Activated naive CD4-positive, alpha-beta T cell treated with anti-CD3 and anti-CD28 coated beads for 36 hours (primary cell): ENCODE measurements at regions not wholly inside any gene's neighbourhood (a gene's known extent, or its start where the extent isn't known, plus 50 kb on each side); places are given as distances from the start of the nearest gene placed in this dataset.
"Not testable (repeated sequence)": the region's sequence is repeated elsewhere in the genome, so short reads cannot be mapped to it uniquely, and the experiment has no call there.

Experiments
- CTCF ChIA-PET: fragments of 350-600 bp; sonication (Branson Sonifier 250); formaldehyde crosslinking; loops from one replicate; lab custom pipeline; 2021; ENCODE audit warnings: antibody characterized with exemption; lab: Charles Lee
- DNase-seq: peaks from one replicate; pipeline ENCODE4 v3.0.0-alpha.2; 2020
- H3K27ac Mint-ChIP-seq: one replicate; pipeline ENCODE4 v1.8.0; 2021; ENCODE audit warnings: mild to moderate bottlenecking, mixed read lengths
- H3K27me3 Mint-ChIP-seq: one replicate; pipeline ENCODE4 v1.8.0; 2021; ENCODE audit warnings: low read depth, mixed read lengths
- H3K36me3 Mint-ChIP-seq: one replicate; pipeline ENCODE4 v1.8.0; 2021; ENCODE audit warnings: low read depth, mixed read lengths
- H3K4me1 Mint-ChIP-seq: one replicate; pipeline ENCODE4 v1.8.0; 2021; ENCODE audit warnings: low read depth, mixed read lengths
- H3K4me3 Mint-ChIP-seq: one replicate; pipeline ENCODE4 v1.8.0; 2021; ENCODE audit warnings: mild to moderate bottlenecking, moderate library complexity, mixed read lengths
- H3K9me3 Mint-ChIP-seq: one replicate; pipeline ENCODE4 v1.8.0; 2021; ENCODE audit warnings: mixed read lengths
- intact Hi-C: fragments of 100-400 bp; cut with micrococcal nuclease; formaldehyde crosslinking; loops from one replicate; pipeline ENCODE4 v1.15.1; 2023

DNA sequence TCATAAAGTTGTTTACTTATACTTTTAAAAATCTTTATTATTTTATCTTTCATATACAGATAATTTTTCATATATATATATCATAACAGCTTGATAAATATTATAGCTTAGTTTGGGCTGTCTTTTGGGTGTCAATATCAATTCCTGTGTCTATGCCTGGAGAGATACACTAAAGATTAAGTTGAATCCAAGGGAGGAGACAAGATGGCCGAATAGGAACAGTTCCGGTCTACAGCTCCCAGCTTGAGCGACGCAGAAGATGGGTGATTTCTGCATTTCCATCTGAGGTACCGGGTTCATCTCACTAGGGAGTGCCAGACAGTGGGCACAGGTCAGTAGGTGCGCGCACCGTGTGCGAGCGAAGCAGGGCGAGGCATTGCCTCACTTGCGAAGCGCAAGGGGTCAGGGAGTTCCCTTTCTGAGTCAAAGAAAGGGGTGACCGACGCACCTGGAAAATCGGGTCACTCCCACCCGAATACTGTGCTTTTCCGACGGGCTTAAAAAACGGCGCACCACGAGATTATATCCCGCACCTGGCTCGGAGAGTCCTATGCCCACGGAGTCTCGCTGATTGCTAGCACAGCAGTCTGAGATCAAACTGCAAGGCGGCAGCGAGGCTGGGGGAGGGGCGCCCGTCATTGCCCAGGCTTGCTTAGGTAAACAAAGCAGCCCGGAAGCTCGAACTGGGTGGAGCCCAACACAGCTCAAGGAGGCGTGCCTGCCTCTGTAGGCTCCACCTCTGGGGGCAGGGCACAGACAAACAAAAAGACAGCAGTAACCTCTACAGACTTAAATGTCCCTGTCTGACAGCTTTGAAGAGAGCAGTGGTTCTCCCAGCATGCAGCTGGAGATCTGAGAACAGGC is 388.8 kb upstream of the FAR2 start:
- CTCF ChIA-PET, H3K9me3 Mint-ChIP-seq, DNase-seq, H3K27ac Mint-ChIP-seq, intact Hi-C loops, H3K4me1 Mint-ChIP-seq, H3K27me3 Mint-ChIP-seq, H3K36me3 Mint-ChIP-seq, H3K4me3 Mint-ChIP-seq: not testable (repeated sequence)

DNA sequence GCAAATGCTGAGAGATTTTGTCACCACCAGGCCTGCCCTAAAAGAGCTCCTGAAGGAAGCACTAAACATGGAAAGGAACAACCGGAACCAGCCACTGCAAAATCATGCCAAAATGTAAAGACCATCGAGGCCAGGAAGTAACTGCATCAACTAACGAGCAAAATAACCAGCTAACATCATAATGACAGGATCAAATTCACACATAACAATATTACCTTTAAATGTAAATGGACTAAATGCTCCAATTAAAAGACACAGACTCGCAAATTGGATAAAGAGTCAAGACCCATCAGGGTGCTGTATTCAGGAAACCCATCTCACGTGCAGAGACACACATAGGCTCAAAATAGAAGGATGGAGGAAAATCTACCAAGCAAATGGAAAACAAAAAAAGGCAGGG is 387.2 kb upstream of the FAR2 start:
- CTCF ChIA-PET, H3K36me3 Mint-ChIP-seq, H3K4me3 Mint-ChIP-seq, H3K27ac Mint-ChIP-seq, intact Hi-C loops, H3K4me1 Mint-ChIP-seq, H3K27me3 Mint-ChIP-seq, H3K9me3 Mint-ChIP-seq, DNase-seq: not testable (repeated sequence)

- Mint-ChIP-seq H3K27ac (no peak overlapping the region), H3K9me3 (no peaks in the 10 kb centered on the region), H3K4me3 (no peak overlapping the region), H3K27me3 (no peaks in the 10 kb centered on the region), H3K36me3 (no peaks in the 10 kb centered on the region), H3K4me1 (no peaks in the 10 kb centered on the region)
- intact Hi-C loops = no loop called here
- CTCF ChIA-PET = interaction anchor here (0.5 to 0.6 kb wide), 2 partner anchors 67 to 157 kb away, joined by 3 to 4 read pairs; no protein-coding TSS in a partner anchor
- no peak for DNase-seq
Observed at GRCh38 chr12:28766398-28766797, 382.7 kb upstream of the FAR2 start.

DNA sequence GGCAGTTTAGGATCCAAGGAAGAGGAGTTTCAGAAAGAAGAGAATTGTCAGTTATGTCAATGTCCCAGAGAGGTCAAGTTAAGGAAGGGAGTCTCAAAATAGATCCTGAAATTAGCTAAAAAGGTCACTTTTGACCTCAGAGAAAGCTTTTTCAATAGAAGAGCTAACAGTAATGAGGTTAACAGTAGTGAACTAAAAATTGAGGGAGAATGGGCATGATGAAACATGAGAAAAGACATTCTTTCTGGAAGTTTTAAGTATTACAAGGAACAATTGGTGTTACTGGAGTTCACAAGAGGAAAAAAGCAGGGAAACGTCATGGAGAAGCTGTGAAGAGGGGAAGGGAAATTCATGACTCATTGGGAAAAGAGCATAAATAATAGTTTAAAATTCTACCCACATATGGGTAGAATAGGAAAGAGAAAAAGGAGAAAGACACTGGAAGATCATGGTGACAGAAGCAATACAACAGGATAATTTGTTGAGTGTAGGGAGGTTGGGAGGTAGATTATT is 381.2 kb upstream of the FAR2 start:
- Mint-ChIP-seq H3K9me3 (no peaks in the 10 kb centered on the region), H3K27me3 (peaks cover 5% of the 10 kb centered on the region), H3K4me3 (no peak overlapping the region), H3K27ac (no peak overlapping the region), H3K36me3 (no peaks in the 10 kb centered on the region), H3K4me1 (no peaks in the 10 kb centered on the region)
- CTCF ChIA-PET = interaction anchor here (0.8 kb wide), 1 partner anchor 61 kb away, joined by 3 read pairs; no protein-coding TSS in a partner anchor
- no peak for DNase-seq
- intact Hi-C loops = no loop called here

DNA sequence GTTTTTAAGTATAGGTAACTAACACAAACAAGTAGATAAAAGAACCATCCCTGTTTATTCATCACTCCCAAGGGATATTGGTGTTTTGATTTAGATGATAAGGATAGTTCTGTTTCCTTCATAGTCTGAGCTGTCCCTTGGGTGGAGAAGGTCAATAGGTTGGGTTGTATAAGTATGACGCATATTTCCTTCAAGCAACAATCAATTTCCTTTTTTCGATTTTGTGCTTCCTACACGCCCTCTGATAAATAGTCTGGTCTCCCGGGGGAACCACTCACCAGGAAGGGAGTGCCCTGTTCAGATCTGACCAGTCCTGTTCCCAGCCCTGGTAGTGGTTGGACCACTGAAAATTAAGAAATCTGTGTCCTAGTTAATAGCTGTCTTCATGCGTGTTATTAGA is 378.8 kb upstream of the FAR2 start:
- H3K36me3 Mint-ChIP-seq = no peaks in the 10 kb centered on the region

GRCh38 chr12:28771968-28772367 is 377.1 kb upstream of the FAR2 start:
- Mint-ChIP-seq H3K27me3 (peaks cover 5% of the 10 kb centered on the region), H3K36me3 (no peaks in the 10 kb centered on the region), H3K4me1 (no peaks in the 10 kb centered on the region), H3K27ac (no peak overlapping the region), H3K4me3 (no peak overlapping the region), H3K9me3 (no peaks in the 10 kb centered on the region)
- intact Hi-C loops = no loop called here
- CTCF ChIA-PET = no interaction called here
- DNase-seq = no peak

More for the DNA sequence above, 378.8 kb upstream of the FAR2 start:
- intact Hi-C loops = no loop called here
- CTCF ChIA-PET = no interaction called here
- no peak for DNase-seq
- Mint-ChIP-seq H3K27ac (no peak overlapping the region), H3K4me1 (no peaks in the 10 kb centered on the region), H3K9me3 (no peaks in the 10 kb centered on the region), H3K4me3 (no peak overlapping the region), H3K27me3 (peaks cover 5% of the 10 kb centered on the region)

GRCh38 chr12:28775556-28775955 is 373.5 kb upstream of the FAR2 start:
- no peaks in the 10 kb centered on the region for H3K9me3 Mint-ChIP-seq
- intact Hi-C loops = no loop called here
- no peak for DNase-seq
- no peaks in the 10 kb centered on the region for H3K36me3 Mint-ChIP-seq
- H3K4me3 Mint-ChIP-seq = no peak overlapping the region
- H3K4me1 Mint-ChIP-seq = no peaks in the 10 kb centered on the region
- H3K27me3 Mint-ChIP-seq = peaks cover 5% of the 10 kb centered on the region
- CTCF ChIA-PET = no interaction called here
- H3K27ac Mint-ChIP-seq = no peak overlapping the region

- no peaks in the 10 kb centered on the region for H3K4me1 Mint-ChIP-seq
- H3K27ac Mint-ChIP-seq = no peak overlapping the region
- DNase-seq = no peak
- peaks cover 5% of the 10 kb centered on the region for H3K27me3 Mint-ChIP-seq
- intact Hi-C loops = no loop called here
- no peaks in the 10 kb centered on the region for H3K9me3 Mint-ChIP-seq
- H3K4me3 Mint-ChIP-seq = no peak overlapping the region
- H3K36me3 Mint-ChIP-seq = no peaks in the 10 kb centered on the region
- CTCF ChIA-PET = no interaction called here
Observed at GRCh38 chr12:28776220-28776619, 372.9 kb upstream of the FAR2 start.

- intact Hi-C loops = no loop called here
- Mint-ChIP-seq H3K27ac (no peak overlapping the region), H3K4me1 (no peaks in the 10 kb centered on the region), H3K4me3 (no peak overlapping the region), H3K36me3 (no peaks in the 10 kb centered on the region), H3K27me3 (peaks cover 5% of the 10 kb centered on the region), H3K9me3 (no peaks in the 10 kb centered on the region)
- no peak for DNase-seq
- CTCF ChIA-PET = no interaction called here
Observed at GRCh38 chr12:28776913-28777422, 372.1 kb upstream of the FAR2 start.

DNA sequence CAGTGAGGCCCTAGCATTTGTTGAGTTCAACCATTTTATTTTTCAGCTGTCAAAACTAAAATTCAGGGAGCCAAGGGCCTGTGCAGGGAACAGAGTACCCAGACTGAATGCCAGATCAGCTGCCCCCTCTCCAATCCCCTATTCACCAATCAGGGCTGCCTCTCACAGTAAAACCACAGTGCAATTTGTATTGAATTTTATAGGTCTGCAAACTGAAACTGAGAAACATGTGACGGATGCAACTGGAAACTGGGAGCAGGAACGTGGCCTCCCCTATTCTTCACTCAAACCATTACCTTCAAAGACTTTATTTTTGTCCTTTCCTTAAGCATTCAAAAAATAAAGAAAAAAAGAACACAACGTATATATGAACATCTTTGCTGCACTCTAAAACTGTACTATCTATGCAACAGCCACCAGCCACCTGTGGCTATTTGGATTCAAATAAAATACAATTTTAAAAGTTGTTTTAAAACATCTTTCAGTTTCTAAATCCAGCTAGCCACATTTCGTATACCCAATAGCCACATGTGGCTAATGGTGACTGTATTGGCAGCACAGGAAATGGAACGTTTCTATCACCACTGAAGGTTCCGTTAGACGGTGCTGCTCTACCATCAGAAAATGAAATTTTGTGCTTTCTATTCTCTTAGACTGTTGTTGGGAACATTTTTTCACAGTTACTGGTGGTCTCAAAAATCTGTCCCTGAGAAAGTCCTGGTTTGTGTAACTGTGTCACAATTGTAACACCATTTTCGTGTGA is 371.3 kb upstream of the FAR2 start:
- intact Hi-C loops = no loop called here
- H3K4me3 Mint-ChIP-seq = no peak overlapping the region

DNA sequence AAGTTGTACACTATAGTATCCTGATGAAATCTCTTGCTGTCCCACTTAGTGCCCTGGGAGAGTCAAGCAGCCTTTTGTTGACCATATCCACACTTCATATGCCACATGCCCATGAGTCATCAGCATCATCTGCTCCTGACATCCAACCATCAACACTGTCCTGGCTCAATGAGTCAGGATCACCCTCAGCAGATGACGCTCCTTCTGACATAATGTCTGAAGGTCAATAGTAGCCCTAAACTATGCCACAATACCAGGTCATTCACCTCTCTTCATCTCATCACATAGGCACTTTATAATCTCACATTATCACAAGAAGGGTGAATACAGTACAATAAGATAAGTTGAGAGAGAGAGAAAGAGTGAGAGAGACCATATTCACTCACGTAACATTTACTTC is 369.0 kb upstream of the FAR2 start:
- no peak overlapping the region for H3K27ac Mint-ChIP-seq
- H3K4me1 Mint-ChIP-seq = no peaks in the 10 kb centered on the region
- CTCF ChIA-PET = interaction anchor here (0.6 kb wide), 1 partner anchor 537 kb away, joined by 4 read pairs; no protein-coding TSS in a partner anchor
- no peak for DNase-seq
- peaks cover 3% of the 10 kb centered on the region for H3K27me3 Mint-ChIP-seq
- no peaks in the 10 kb centered on the region for H3K9me3 Mint-ChIP-seq
- H3K36me3 Mint-ChIP-seq = no peaks in the 10 kb centered on the region
- no peak overlapping the region for H3K4me3 Mint-ChIP-seq
- intact Hi-C loops = no loop called here

More for the DNA sequence above, 371.3 kb upstream of the FAR2 start:
- CTCF ChIA-PET = no interaction called here
- Mint-ChIP-seq H3K4me1 (no peaks in the 10 kb centered on the region), H3K36me3 (no peaks in the 10 kb centered on the region), H3K27me3 (no peaks in the 10 kb centered on the region), H3K9me3 (no peaks in the 10 kb centered on the region), H3K27ac (no peak overlapping the region)
- no peak for DNase-seq

- CTCF ChIA-PET = no interaction called here
- H3K36me3 Mint-ChIP-seq = no peaks in the 10 kb centered on the region
- no peak overlapping the region for H3K27ac Mint-ChIP-seq
- H3K4me3 Mint-ChIP-seq = no peak overlapping the region
- peaks cover 3% of the 10 kb centered on the region for H3K27me3 Mint-ChIP-seq
- no peaks in the 10 kb centered on the region for H3K9me3 Mint-ChIP-seq
- intact Hi-C loops = no loop called here
- no peak for DNase-seq
- no peaks in the 10 kb centered on the region for H3K4me1 Mint-ChIP-seq
Observed at GRCh38 chr12:28780960-28781359, 368.1 kb upstream of the FAR2 start.
